Renal cortex interstitium (tissue), 11 donors: ENCODE measurements at regions not wholly inside any gene's neighbourhood (a gene's known extent, or its start where the extent isn't known, plus 50 kb on each side); places are given as distances from the start of the nearest gene placed in this dataset.
"Not testable (repeated sequence)": the region's sequence is repeated elsewhere in the genome, so short reads cannot be mapped to it uniquely, and the experiment has no call there.

Experiments used
- DNase-seq, 11 donors: peaks; one replicate each; pipeline ENCODE4 v3.0.0-alpha.2; 2013; ENCODE audit warnings: low read depth in 9 of 11, low spot score in 4 of 11; ENCODE audit errors: extremely low read depth in 1 of 11

DNA sequence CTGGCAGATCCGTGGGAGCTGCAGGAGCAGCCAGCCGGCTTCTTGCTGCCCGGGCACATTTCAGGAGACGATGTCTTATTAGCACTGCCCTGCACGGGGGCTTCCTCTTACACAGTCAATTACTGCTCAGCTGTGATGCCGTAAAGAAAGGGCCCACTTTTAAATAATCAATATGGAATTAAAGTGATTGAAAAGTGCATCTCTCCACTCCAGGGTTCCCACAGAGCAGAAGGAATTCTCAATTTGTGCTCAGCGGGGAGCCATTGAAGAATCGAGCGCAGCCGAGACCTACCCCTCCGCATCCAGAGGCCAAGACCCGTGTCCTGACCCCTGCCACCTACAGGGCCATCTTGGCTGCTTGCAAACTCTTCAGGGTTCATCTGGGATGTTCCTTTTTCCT, 399.4 kb upstream of the C16orf82 start:
- no peak for DNase-seq

DNA sequence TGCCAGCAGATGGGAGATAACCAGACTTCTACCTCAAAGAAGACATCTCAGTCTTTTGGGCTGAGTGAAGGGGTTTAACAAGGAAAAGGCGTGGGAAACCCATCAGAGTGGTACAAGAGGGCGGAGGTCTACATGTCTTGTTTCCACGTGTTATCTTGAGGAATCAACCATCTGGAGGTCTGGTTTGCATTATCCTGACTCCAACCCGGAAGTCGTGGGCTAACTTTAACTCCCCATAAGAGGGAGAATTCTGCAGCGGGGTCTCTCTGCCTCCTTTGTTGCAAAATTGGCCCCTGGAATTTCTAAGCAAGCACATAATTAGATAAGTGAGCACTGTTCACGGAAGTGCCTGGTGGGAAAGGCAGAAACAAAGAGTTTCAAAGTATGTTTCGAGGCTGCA, 398.7 kb upstream of the C16orf82 start:
- DNase-seq: no peak

DNA sequence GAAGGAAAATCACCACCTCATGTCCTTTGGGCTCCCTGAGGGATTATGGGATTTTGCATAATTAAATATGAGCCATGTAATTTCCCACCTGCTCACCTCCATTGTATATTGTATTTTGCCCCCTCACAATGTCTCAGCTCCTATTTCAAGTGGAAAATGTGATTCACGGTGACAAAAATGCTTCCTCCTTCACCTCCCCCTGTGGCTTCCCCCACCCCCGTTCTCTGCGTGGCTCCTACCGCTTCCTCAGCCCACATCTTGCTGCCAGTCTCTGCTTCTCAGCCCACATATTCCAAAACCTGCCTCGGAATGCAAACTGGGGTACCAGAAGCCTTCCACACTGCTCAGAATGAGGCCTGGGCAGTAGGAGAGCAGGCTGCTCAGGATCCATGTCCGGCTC, 394.5 kb upstream of the C16orf82 start:
- DNase-seq: no peak

DNA sequence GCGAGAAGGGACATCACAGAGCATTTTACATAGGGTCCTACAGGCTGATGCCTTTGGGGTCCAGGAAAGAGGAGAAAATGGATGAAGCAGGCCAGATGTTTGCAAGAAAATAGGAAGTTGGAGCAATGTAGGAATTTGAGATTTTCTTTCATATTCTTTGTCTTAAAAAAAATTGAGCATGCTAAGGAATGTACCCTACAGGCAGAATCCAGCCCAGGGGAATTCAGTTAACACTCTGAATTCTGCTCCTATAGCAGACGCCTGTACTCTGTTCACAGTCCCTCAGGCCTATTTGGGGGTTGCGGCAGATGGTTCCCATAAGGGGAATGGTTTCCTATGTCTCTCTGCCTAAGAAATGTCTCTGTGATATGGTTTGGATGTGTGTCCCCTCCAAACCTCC, 393.7 kb upstream of the C16orf82 start:
- no peak for DNase-seq

DNA sequence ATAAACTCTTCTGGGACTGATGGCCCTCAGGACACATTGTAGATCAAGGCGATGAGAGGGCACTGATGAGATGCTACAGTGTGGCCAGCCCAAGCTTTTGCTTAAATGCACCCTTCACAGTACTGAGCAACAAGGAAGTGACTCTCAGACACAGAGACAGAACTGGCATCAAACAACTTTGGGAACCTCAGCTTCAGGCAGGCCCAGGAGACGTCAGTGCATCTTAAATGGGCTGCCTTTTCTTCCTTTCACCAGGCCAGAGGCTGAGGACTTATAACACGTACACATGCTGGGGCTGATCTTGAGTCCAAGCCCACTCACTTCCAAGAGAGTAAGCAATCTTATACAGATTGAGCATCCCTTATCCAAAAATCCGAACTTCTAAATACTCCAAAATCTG, 386.1 kb upstream of the C16orf82 start:
- DNase-seq: no peak

DNA sequence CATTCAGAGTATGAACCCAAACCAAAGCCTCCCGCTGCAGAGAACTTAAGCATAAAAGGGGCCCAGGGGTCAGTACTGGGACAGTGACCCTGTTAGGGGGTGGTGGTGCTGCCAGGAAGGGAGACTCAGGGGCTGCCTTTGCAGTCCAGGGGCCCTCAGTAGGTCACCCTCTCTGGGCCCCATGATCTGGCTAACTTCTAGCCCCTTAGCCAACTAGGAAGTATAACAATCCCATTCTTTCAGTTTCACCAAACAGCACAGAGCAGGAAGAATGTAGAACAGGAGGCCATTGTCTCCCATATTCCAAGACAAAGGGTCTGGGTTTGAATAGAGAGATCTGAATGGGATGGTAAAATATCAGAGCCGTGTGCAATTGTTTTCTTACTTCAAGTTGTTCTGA, 378.6 kb upstream of the C16orf82 start:
- no peak for DNase-seq

DNA sequence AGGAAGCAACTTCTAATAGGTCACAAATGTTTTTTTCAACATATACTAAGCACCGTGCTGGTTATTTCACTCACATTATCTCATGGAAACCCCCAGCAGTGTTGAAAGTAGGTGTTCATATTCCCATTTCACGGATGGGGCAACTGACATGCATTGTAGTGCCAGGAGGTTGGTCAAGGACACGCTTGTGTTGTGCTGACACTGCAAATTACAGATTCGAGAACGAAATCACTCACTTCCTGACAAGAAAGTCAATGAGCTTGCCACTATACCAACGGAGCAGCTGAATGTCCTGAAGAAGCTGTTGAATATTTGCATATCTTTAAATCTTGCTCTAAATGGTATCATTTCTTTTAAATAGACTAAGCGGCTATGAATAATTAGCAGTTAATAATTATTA, 378.0 kb upstream of the C16orf82 start:
- no peak for DNase-seq

DNA sequence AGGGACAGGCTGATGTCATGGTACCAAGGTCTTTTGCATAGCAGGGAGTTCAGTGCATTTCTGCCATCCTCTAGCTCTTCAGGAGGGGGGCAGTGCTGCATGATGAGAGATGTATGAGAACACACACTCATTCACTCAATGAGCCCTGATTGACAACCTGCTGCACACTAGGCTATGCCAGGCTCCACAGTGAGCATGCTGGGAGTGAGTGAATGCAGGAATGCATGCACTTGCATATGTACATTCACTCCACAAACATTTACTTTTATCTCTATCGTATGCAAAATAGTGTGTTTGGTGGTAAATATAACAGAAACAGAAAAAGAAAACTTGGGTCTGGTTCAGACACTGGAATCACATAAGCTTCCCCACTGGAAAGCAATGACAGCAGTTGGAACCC, 374.1 kb upstream of the C16orf82 start:
- DNase-seq: no peak

DNA sequence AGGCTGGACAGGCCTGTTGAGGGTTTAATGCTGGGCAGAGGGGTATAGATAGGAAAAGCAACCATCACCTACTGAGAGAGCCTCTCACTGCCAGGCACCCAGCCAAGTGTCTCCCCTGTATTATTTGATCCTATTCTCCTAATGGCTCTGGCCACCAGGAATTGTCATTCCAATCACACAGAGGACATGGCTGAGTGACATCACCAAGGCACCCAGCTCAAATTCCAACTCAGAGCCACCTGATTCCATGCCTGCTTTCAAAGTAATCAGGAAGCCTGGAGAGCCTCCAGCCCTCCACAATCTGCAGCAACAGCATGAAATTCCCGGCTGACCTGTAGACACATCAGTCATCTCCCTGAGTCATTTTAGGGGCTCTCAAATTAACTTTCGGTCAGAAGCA, 368.9 kb upstream of the C16orf82 start:
- DNase-seq: peak in 1 of 11 donors; percentile 30

DNA sequence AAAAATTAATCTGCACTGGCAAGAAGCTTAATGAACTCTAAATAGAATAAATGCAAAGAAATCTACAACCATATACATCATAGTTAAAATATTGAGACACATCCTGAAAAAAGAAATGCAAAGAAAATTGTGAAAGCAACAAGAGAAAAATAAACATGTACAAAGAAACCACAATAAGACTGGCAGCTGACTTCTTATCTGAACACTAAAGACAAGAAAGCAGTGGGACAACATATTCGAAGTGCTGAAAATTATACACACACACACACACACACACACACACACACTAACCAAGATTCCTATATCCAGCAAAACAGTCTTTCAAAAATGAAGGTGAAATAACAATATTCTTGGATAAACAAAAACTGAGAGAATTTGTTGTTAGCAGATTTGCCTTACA, 366.5 kb upstream of the C16orf82 start:
- DNase-seq: no peak

DNA sequence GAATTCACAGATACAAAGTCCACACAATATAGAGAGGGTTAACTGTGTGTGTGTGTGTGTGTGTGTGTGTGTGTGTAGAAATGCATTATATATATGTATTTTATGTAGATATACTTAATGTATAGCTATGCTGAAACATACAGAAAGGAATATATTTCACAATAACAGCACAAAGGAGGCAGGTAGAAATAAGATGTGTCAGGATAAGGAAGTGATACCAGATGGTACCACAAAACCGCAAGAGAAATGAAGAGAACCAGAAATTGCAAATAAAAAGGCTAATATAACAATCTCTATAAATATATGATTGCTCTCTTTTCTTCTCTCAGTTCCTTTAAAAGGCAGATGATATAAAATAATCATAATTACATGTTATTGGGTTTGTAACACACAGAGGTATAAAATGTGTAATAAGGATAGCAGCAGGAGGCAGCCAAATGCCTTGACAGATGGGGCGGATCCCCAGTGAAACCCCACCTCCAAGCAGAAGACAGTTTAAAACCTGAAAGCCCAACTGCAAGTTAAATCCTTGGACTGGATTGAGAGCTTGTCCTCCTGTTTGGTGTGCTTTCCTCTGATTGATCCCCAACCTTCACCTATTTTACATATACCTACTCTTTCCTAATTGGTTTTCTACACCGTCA, 365.4 kb upstream of the C16orf82 start:
- no peak for DNase-seq

DNA sequence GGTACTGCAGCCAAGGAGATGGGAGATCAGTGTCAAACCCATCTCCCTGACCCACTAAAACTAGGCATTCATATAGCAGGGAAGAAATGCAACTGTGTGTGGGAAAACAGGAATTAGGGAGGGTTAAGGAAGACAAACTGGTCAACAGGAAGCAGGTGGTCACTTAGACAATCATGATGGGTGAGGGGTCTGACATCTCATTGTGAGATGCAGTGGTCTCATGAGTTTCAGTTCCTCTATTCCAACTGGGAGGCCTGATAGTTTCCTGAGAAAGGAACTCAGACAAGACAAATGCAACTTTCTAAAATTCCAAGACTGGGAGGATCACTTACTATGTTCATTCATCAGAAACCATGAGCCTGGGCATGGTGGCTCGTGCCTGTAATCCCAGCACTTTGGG, 361.4 kb upstream of the C16orf82 start:
- no peak for DNase-seq

DNA sequence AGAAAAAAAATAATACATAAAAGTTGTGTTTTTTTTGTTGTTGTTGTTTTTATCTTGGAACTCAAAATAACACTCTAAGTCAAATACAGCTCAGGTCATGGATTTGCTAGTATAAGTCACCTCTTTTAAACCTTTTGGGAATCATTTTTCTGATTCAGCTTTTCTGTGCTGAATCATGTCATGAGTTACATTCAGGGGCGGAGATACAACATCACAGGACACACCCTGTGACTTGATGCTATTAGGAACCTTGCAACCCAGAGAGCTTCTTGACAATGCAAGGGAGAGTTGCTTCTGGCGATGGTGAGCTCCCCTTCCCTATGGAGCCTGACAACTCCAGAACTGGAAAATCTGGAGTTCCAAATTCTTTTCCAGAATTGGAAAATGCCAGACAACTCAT, 358.3 kb upstream of the C16orf82 start:
- DNase-seq: no peak

DNA sequence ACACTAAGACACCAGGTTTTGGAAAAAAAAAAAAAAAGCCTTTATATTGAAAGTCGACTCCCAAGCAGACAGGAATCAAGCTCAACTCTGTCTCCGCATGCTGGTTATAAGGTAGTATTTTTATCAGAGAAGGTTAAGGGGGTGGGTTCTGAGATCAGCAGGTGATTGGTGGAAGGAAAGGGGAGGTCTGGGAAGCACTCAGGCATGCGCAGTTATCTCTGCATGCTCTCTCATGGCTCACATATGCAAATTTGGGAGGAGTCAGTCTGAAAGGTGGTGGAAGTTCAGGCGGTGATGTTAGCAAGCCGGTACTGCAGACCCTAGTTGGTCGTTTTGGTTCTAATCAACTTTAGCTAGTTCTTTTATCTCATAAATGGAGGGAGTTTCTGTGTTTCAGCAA, 357.6 kb upstream of the C16orf82 start:
- DNase-seq: no peak

DNA sequence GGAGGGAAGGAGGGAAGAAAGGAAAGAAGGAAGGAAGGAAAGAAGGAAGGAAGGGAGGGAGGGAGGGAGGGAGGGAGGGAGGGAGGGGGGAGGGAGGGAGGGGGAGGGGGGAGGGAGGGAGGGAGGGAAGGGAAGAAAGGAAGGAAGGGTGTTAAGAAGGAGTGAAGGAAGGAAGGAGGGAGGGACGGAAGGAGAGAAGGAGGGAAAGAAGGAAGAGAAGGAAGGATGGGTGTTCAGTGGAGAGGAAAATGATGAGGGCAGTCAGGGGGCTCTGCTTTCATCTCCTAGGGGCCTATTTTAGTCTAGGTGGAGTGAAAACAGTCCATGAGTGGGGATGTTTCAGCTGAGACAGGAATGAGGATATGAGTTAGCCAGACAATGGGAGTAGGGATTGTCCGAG, 357.0 kb upstream of the C16orf82 start:
- no peak for DNase-seq

DNA sequence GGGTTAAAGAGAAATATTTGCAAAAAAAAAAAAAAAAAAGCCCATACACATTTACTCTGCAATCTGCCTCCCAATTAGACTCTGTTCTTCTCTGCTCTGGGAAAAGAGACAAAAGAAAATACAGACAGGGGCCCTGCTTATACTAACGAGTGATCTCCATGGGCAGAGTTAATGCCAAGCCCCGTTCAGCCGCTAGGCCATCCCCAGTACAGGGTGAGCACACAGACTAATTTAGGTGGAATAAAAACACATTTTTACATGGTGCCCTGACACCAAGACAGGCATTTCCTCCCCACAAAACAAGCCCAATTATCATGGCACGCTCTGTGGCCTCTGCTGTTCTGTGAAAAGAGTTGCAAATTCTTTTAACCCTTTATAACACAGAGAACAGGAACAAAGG, 356.3 kb upstream of the C16orf82 start:
- DNase-seq: no peak

DNA sequence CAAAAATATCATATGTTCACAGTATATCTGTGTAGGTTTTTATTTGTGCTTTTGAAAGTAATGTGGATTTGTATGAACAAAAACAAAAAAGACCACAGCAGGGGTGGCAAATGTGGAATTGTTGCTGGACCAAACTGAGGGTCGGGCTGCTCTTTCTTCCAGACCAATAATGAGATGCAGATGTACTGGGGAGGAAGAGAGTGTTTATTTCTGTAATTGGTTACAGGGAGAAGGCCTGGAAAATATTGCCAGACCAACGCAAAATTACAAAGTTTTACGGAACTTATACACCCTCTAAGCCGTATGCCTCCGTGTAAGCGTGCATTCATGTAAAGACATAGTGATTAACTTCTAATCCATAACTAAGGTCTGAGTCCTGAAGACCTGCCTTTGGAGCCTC, 353.9 kb upstream of the C16orf82 start:
- DNase-seq: no peak

DNA sequence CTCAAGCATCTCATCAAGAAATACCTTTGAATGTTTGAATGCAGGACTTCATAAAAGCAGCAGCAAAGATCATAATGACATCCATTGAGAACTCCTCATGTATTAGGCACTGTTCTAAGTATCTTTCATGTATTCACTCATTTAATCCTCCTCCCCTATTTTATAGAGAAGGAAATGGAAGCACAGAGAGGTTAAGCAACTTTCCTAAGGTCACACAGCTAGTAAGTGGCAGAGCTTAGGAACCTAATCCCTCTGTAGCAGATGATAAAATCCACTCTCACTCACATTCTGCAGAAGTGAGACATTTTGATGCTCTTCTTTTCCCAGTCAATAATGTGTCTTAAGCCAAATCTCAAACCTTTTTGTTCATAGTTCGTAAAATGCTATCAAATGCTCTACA, 350.8 kb upstream of the C16orf82 start:
- DNase-seq: no peak

DNA sequence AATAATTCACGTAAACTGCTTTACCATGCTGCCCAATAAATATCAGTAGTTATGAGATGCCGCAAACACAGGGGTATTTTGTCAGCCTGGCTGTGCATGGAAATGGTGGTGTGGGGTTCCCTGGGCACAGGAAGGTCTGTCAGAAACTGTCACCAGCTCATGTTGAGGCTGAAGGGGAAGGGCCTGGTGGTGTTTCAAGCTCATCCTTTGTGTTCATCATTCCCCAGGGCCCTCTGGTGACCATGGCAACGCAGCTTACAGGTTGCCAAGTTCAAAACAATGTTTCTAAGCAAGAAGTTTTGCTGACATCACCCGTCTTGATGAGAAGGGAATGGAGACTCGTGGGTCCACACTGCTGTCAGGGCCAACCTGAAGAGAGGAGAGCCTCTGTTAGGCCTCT, 348.9 kb upstream of the C16orf82 start:
- DNase-seq: no peak

DNA sequence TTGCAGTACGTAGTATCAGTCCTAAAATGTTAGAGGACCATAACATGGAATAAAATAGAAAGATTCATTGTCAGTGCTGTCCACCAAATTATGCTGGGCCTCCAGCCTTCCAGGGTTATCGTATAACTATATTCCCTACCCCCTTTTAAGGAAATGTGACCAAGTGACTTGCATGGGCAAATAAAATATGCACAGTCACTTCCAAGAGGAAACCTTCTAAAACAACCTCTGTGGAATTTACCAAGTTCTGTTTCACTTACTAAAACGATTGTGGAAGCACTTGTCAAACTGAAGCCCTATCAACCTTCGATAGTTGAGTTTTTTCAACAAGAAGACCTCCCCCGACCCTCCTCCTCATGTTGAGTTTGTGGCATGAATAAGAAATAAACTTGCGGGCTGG, 345.4 kb upstream of the C16orf82 start:
- no peak for DNase-seq

DNA sequence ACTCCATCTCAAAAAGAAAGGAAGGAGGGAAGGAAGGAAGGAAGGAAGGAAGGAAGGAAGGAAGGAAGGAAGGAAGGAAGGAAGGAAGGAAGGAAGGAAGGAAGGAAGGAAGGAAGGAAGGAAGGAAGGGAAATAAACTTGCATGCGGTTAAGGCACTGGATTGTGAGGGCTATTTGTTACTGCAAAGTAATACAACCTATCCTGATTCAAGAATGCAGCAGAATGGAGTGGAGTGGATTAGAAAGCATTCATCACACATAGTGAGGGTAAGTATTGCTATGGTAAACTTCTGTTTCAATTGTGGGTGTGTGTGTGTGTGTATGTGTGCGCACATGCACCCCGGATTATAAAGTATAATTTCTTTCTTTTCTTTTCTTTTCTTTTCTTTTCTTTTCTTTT, 344.8 kb upstream of the C16orf82 start:
- not testable (repeated sequence) for DNase-seq

DNA sequence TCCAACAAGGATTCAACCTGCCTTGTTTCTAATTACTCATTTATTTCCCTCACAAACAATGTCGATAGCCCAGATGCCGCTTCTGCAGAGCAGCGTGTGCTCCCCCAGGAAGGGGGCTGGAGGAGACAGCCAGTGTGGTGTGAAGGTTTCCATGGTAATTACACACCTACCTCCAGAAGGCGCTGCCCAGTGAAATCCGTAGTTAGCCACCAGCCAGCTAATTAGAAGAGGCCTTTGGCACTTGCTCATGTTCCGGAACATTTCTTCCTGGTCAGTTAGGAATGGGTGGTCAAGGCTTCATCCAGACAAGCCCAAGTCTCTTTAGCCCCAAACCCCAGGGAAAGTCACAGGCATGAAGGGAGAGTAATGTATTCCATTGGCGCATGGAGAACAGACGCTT, 342.5 kb upstream of the C16orf82 start:
- peak in 4 of 11 donors; percentile 22 to 37 (median 29) for DNase-seq
